ENCODE measurements at regions not wholly inside any gene's neighbourhood (a gene's known extent, or its start where the extent isn't known, plus 50 kb on each side); places are given as distances from the start of the nearest gene placed in this dataset.

DNA sequence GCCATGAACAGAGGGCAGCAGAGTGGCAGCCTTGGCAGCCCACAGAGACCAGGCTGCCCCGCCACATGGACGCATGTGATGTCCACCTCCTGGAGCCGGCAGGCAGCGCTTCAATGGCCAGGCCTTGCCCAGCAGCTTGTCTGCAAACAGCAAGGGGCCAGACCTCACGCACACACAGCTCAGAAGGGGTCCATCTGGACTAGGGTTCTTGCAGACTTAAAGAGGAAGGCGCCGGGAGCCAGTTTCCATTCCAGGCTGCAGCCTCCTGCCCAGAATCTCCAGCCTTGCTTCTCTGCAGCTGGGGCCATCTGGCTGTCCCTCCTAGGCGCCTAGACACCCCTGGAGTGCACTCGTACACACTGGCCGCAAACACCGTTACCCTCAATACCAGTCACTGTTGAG lies 91.9 kb upstream of the TMEM45B start:
- TF ChIP-seq CTCF (IDR thresholded peaks at IDR 0.05): no peak
- no peaks in the 10 kb centered on the region for H3K9me3 ChIP-seq (ENCODE audit: control insufficient read depth in 1 of 2, insufficient read depth in 1 of 2, low read length in 2 of 2)
- Mint-ChIP-seq H3K4me1 (ENCODE audit: low read depth) (peaks cover 11% of the 10 kb centered on the region), H3K4me3 (no peak overlapping the region), H3K27ac (no peak overlapping the region), H3K36me3 (ENCODE audit: low read depth) (no peaks in the 10 kb centered on the region), H3K27me3 (no peaks in the 10 kb centered on the region), H3K9me3 (no peaks in the 10 kb centered on the region)
- intact Hi-C loops (cut with DNase I, micrococcal nuclease): no loop called here
- no peak overlapping the region for H3K27ac ChIP-seq (ENCODE audit: low read depth in 1 of 2, low read length in 2 of 2)
- ChIA-PET POLR2A (no interaction called here), CTCF (no interaction called here)
- no peak for ATAC-seq (ENCODE audit: poor library complexity)
- no peak for DNase-seq
- no peak overlapping the region for H3K4me3 ChIP-seq (ENCODE audit: low read length)
- peaks cover 11% of the 10 kb centered on the region for H3K4me1 ChIP-seq (ENCODE audit: insufficient read depth, low read length)
- H3K27me3 ChIP-seq (ENCODE audit: control insufficient read depth in 1 of 2, insufficient read depth in 2 of 2, low read length in 2 of 2): no peaks in the 10 kb centered on the region
- no peaks in the 10 kb centered on the region for H3K36me3 ChIP-seq (ENCODE audit: insufficient read depth, low read length)

DNA sequence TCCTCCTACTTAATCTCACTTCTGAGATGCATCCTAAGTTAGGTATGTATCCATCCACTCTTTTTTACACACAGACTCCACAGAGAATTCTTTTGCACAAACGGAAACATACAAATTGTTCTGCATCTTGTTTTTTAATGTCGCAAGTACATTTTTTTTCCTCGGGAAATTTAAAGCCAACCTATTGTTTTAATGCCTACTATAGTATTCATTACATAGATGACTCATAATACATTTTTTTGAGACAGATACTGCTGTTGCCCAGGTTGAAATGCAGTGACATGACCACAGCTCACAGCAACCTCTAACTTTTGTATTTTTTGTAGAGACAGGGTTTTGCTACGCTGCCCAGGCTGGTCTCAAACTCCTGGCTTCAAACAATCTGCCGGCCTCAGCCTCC lies 90.8 kb upstream of the TMEM45B start:
- ChIA-PET CTCF (no interaction called here), POLR2A (no interaction called here)
- Histone ChIP-seq H3K4me1 (ENCODE audit: insufficient read depth, low read length) (peaks cover 11% of the 10 kb centered on the region), H3K4me3 (ENCODE audit: low read length) (no peak overlapping the region), H3K9me3 (ENCODE audit: control insufficient read depth in 1 of 2, insufficient read depth in 1 of 2, low read length in 2 of 2) (no peaks in the 10 kb centered on the region), H3K36me3 (ENCODE audit: insufficient read depth, low read length) (no peaks in the 10 kb centered on the region), H3K27ac (ENCODE audit: low read depth in 1 of 2, low read length in 2 of 2) (no peak overlapping the region), H3K27me3 (ENCODE audit: control insufficient read depth in 1 of 2, insufficient read depth in 2 of 2, low read length in 2 of 2) (no peaks in the 10 kb centered on the region)
- DNase-seq (no peak), ATAC-seq (ENCODE audit: poor library complexity) (no peak)
- intact Hi-C loops (cut with DNase I, micrococcal nuclease): no loop called here
- Mint-ChIP-seq H3K27ac (no peak overlapping the region), H3K36me3 (ENCODE audit: low read depth) (no peaks in the 10 kb centered on the region), H3K4me1 (ENCODE audit: low read depth) (peaks cover 11% of the 10 kb centered on the region), H3K4me3 (no peak overlapping the region), H3K9me3 (no peaks in the 10 kb centered on the region), H3K27me3 (no peaks in the 10 kb centered on the region)
- TF ChIP-seq CTCF (IDR thresholded peaks at IDR 0.05): no peak

GRCh38 chr11:129726179-129726578 lies 89.5 kb upstream of the TMEM45B start:
- intact Hi-C loops (cut with DNase I, micrococcal nuclease): no loop called here
- Histone ChIP-seq H3K4me3 (ENCODE audit: low read length) (no peak overlapping the region), H3K4me1 (ENCODE audit: insufficient read depth, low read length) (peaks cover 11% of the 10 kb centered on the region), H3K27ac (ENCODE audit: low read depth in 1 of 2, low read length in 2 of 2) (no peak overlapping the region), H3K36me3 (ENCODE audit: insufficient read depth, low read length) (no peaks in the 10 kb centered on the region), H3K9me3 (ENCODE audit: control insufficient read depth in 1 of 2, insufficient read depth in 1 of 2, low read length in 2 of 2) (no peaks in the 10 kb centered on the region), H3K27me3 (ENCODE audit: control insufficient read depth in 1 of 2, insufficient read depth in 2 of 2, low read length in 2 of 2) (no peaks in the 10 kb centered on the region)
- H3K9me3 Mint-ChIP-seq: no peaks in the 10 kb centered on the region
- ChIA-PET CTCF (no interaction called here), POLR2A (no interaction called here)
- H3K4me3 Mint-ChIP-seq: no peak overlapping the region
- H3K27ac Mint-ChIP-seq: no peak overlapping the region
- ATAC-seq (ENCODE audit: poor library complexity): no peak
- no peak for DNase-seq
- H3K36me3 Mint-ChIP-seq (ENCODE audit: low read depth): no peaks in the 10 kb centered on the region
- no peak for TF ChIP-seq CTCF (IDR thresholded peaks at IDR 0.05)
- H3K27me3 Mint-ChIP-seq: peaks cover 5% of the 10 kb centered on the region
- H3K4me1 Mint-ChIP-seq (ENCODE audit: low read depth): peaks cover 11% of the 10 kb centered on the region

Data from CD4-positive, alpha-beta T cell (primary cell).